Stimulated activated CD4-positive, alpha-beta T cell treated with anti-CD3 and anti-CD28 coated beads, Interleukin-1b, Interleukin-23, amount 100 ng/mL, for 4 hours (primary cell): ENCODE measurements at regions not wholly inside any gene's neighbourhood (a gene's known extent, or its start where the extent isn't known, plus 50 kb on each side); places are given as distances from the start of the nearest gene placed in this dataset.
"Not testable (repeated sequence)": the region's sequence is repeated elsewhere in the genome, so short reads cannot be mapped to it uniquely, and the experiment has no call there.

Experiments
- DNase-seq, 2 donors: peaks; one replicate each; pipeline ENCODE4 v3.0.0-alpha.2; 2020; ENCODE audit warnings: low read depth in 2 of 2

GRCh38 chrX:42443267-42443666 is 334.7 kb downstream of the PPP1R2C start:
- DNase-seq = no peak

- DNase-seq = no peak
Observed at GRCh38 chrX:42442745-42443144, 335.2 kb downstream of the PPP1R2C start.

DNA sequence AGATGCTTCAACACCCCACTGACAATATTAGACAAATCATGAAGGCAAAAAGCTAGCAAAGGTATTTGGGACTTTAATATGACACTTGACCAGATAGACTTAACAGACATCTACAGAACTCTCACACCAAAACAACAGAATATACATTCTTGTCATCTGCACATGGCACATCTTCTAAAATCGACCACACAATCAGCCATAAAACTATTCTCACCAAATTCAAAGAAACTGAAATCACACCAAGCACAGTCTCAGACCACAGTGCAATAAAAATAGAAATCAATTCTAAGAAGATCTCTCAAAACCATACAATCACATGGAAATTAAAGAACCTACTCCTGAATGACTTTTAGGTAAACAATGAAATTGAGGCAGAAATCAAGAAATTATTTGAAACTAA is 340.8 kb downstream of the PPP1R2C start:
- DNase-seq = no peak

- DNase-seq = no peak
Observed at GRCh38 chrX:42434458-42435166, 343.4 kb downstream of the PPP1R2C start.

GRCh38 chrX:42432552-42432951 is 345.4 kb downstream of the PPP1R2C start:
- DNase-seq = no peak

- DNase-seq = no peak
Observed at GRCh38 chrX:42422961-42423360, 355.0 kb downstream of the PPP1R2C start.

DNA sequence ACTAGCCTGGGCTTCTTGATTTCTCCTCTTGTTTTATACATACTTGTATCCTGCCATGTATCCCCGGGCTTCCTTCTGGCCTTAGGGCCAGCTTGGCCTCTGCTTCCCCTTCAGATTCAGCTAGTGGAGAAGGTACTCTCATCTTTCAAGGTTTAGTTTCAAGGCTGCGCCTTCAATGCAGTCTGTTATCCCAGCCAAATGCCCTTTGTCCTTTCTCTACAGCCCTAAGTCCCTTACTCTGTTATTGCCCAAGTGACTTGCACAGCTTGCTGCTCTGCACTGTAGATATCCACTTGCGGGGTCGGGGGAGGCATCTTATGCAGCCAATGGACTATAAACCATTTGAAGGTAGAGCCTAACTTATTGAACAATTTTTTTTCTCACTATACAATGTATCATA is 357.5 kb downstream of the PPP1R2C start:
- DNase-seq = no peak

DNA sequence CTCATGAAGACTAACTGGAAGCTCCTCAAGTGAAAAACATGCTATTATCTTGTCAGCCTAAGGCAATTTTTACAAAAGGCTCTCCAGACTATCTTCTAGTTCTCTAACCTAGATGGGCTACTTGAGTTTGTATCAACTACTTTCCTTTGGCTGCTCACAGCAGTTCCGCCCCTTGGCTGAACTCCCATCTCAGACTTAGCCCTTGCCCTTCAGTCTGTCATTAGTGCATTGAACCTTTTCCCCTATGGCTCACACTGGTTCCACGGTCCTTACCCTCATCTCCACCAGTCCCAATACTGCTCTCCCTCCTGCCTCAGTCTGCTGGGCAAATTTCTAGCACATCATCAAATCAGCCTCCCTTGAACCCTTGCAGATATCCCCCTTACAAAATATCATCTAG is 362.3 kb downstream of the PPP1R2C start:
- DNase-seq = no peak

- no peak for DNase-seq
Observed at GRCh38 chrX:42414057-42414456, 363.9 kb downstream of the PPP1R2C start.

GRCh38 chrX:42399632-42400024 is 378.3 kb downstream of the PPP1R2C start:
- no peak for DNase-seq

- no peak for DNase-seq
Observed at GRCh38 chrX:42398967-42399631, 378.9 kb downstream of the PPP1R2C start.

DNA sequence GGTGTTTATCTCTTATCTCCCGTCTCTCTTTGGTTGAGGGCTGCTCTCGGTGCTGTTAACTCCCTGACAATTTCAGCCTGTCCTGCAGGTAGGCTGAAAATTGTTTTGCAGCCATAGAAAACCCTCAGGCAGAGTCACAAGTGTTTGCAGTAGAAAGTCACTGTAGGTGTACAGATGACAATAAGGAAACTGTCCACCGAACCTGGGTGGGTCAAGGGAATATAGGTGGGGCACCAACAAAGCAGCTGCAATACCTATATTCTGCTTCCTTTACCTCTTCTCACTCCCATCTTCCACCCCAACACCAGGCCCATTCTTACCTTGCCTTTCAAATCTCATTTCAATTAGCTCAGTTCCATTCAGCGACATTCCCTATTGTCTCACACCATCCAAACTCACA is 381.8 kb downstream of the PPP1R2C start:
- DNase-seq = no peak

- no peak for DNase-seq
Observed at GRCh38 chrX:42392846-42393245, 385.1 kb downstream of the PPP1R2C start.

GRCh38 chrX:42386681-42387080 is 391.3 kb downstream of the PPP1R2C start:
- no peak for DNase-seq

GRCh38 chrX:42385730-42386129 is 392.2 kb downstream of the PPP1R2C start:
- DNase-seq = no peak

DNA sequence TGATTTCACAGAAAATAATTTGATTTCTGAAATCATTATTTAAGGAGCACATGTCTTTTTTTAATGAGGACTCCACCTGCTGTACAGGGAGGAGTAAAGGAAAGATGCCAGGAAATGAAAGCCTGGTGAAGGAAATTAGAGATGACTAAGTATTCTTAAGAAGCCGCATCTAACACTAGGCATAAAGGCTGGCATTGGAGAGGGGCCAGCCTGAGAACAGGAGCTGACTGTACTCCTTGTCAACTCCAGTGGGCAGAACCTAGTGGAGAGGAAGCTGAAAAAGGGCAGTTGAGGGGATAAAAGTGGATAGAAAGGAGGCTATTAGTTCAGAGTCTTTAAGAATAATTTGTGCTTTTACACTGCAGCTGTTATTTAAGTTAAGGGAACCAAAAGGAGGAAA is 393.0 kb downstream of the PPP1R2C start:
- no peak for DNase-seq

GRCh38 chrX:42378857-42379256 is 399.1 kb downstream of the PPP1R2C start:
- no peak for DNase-seq

- no peak for DNase-seq
Observed at GRCh38 chrX:42375086-42375485, 402.9 kb downstream of the PPP1R2C start.

DNA sequence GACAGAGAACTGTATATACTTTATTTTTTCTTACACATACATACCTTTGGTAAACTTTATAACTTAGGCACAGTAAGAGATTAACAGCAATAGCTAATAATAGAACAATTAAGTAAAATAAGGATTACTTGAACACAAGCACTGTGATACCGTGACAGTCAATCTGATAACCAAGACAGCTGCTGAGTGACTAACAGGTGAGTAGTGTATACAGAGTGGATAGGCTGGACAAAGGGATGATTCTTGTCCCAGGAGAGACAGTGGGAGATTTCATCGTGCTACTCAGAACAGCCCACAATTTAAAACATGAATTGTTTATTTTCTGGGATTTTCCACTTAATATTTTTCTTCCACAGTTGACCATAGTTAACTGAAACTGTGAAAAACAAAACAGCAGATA is 411.8 kb downstream of the PPP1R2C start:
- no peak for DNase-seq

DNA sequence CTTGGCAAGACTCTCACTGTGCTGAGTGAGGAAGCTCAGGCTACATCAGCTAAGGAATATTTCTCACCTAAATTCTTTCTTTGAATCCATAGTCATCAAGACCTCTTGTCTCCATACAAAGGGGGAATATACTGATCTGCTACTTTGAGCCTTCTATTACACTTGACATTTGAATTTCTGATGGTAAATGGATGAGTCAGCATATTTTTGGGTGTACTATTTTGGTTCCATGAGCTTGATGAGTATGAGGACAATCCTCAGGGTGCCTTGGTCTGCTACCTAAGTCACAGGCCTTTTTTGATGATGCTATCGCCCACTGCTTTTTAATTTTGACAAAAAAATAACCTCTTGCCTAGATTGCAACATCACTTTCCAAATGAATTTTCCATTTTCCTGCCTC is 415.7 kb downstream of the PPP1R2C start:
- no peak for DNase-seq

GRCh38 chrX:42342981-42343380 is 419.6 kb upstream of the CASK start:
- DNase-seq = not testable (repeated sequence)
